Psoas muscle (tissue), 7 donors: ENCODE measurements at regions not wholly inside any gene's neighbourhood (a gene's known extent, or its start where the extent isn't known, plus 50 kb on each side); places are given as distances from the start of the nearest gene placed in this dataset.

ENCODE experiments used
- ATAC-seq, 4 donors: fragments of 200-7000 bp; cut with Tn5 transposase; one replicate each; pipeline ENCODE4 v1.9.1; 2020; ENCODE audit warnings: moderate library complexity in 3 of 4, mild to moderate bottlenecking in 2 of 4
- DNase-seq, 2 donors: peaks; one replicate each; pipeline ENCODE4 v3.0.0-alpha.2; 2020
- H3K27ac ChIP-seq: fragments of 200-600 bp; one replicate; pipeline ENCODE4 v1.8.0; 2022
- H3K27me3 ChIP-seq, 3 donors: fragments of 200-600 bp in 1 of 3; one replicate each; pipeline versions ENCODE4 v1.6.1 to v1.8.0; 2013 to 2022; ENCODE audit warnings: low read length in 2 of 3, mild to moderate bottlenecking in 2 of 3, moderate library complexity in 1 of 3; ENCODE audit not compliant: insufficient read depth in 3 of 3
- H3K36me3 ChIP-seq, 2 donors: fragments of 200-600 bp in 1 of 2; one replicate each; pipeline versions ENCODE4 v1.6.1 to v1.8.0; 2013 to 2022; ENCODE audit warnings: low read depth in 1 of 2, mild to moderate bottlenecking in 1 of 2, moderate library complexity in 1 of 2; ENCODE audit not compliant: insufficient read depth in 1 of 2
- H3K4me1 ChIP-seq: fragments of 200-600 bp; one replicate; pipeline ENCODE4 v1.8.0; 2022
- H3K4me3 ChIP-seq: fragments of 200-600 bp; one replicate; pipeline ENCODE4 v1.8.0; 2022; ENCODE audit warnings: mild to moderate bottlenecking
- H3K9me3 ChIP-seq: fragments of 200-600 bp; one replicate; pipeline ENCODE4 v1.8.0; 2022
- CTCF ChIP-seq: fragments of 200-600 bp; IDR thresholded peaks from one replicate; pipeline ENCODE4 v1.8.0; 2022; ENCODE audit warnings: antibody characterized with exemption
- WGBS, 3 donors: extraction: QIAGEN DNeasy Blood & Tissue Kit; methylation state at CpG; one replicate each; pipeline versions ENCODE4 v1.1.6 to v1.1.7; 2013; 5-methylcytosine and 5-hydroxymethylcytosine counted together
- intact Hi-C, 2 donors: fragments of 100-400 bp; cut with DNase I; formaldehyde crosslinking; loops; one replicate each; pipeline versions ENCODE4 v1.11.0 to v1.14.2; 2022
- donor health status: healthy with polysubstance abuse.
- donor health status: DM: no; HTN: no; CAD: no; lungs with moderate emphysema.
- donor health status: Bipolar disorder and iron deficiency.
- donor health status: healthy.
- donor health status: DM: yes; HTN: yes; CAD: no.
- donor health status: DM: no; HTN: no; CAD: no.
- donor health status: DM: yes; HTN: yes; CAD: no.

GRCh38 chr14:44170101-44170500 lies 337.0 kb downstream of the FSCB start:
- Histone ChIP-seq H3K27ac (no peak overlapping the region), H3K9me3 (peaks cover 5% of the 10 kb centered on the region), H3K4me3 (no peak overlapping the region), H3K27me3 (no peaks in the 10 kb centered on the region), H3K36me3 (no peaks in the 10 kb centered on the region), H3K4me1 (no peaks in the 10 kb centered on the region)
- no peak for TF ChIP-seq CTCF
- no peak for DNase-seq
- intact Hi-C loops = no loop called here
- ATAC-seq = no peak
- 63 to 69% (median 68%) methylated on average over 6 of the region's 6 CpGs for WGBS, 3 donors

- Histone ChIP-seq H3K27ac (no peak overlapping the region), H3K27me3 (no peaks in the 10 kb centered on the region), H3K4me1 (no peaks in the 10 kb centered on the region), H3K4me3 (no peak overlapping the region), H3K36me3 (no peaks in the 10 kb centered on the region), H3K9me3 (no peaks in the 10 kb centered on the region)
- ATAC-seq (no peak), DNase-seq (no peak)
- intact Hi-C loops = no loop called here
- TF ChIP-seq CTCF = no peak
Measured at GRCh38 chr14:44168566-44168965, 338.5 kb downstream of the FSCB start.

GRCh38 chr14:44166611-44167010 lies 340.5 kb downstream of the FSCB start:
- no peak for TF ChIP-seq CTCF
- Histone ChIP-seq H3K36me3 (no peaks in the 10 kb centered on the region), H3K4me1 (no peaks in the 10 kb centered on the region), H3K4me3 (no peak overlapping the region), H3K9me3 (no peaks in the 10 kb centered on the region), H3K27ac (no peak overlapping the region), H3K27me3 (no peaks in the 10 kb centered on the region)
- intact Hi-C loops = no loop called here
- WGBS, 3 donors = 75 to 88% (median 79%) methylated on average over 2 of the region's 2 CpGs
- ATAC-seq = no peak
- DNase-seq = no peak

GRCh38 chr14:44165936-44166335 lies 341.1 kb downstream of the FSCB start:
- no peak for TF ChIP-seq CTCF
- Histone ChIP-seq H3K4me1 (no peaks in the 10 kb centered on the region), H3K27ac (no peak overlapping the region), H3K27me3 (no peaks in the 10 kb centered on the region), H3K4me3 (no peak overlapping the region), H3K9me3 (no peaks in the 10 kb centered on the region), H3K36me3 (no peaks in the 10 kb centered on the region)
- DNase-seq (no peak), ATAC-seq (no peak)
- intact Hi-C loops = no loop called here
- 37 to 45% (median 43%) methylated on average over 3 of the region's 3 CpGs for WGBS, 3 donors

- TF ChIP-seq CTCF = no peak
- Histone ChIP-seq H3K27me3 (no peaks in the 10 kb centered on the region), H3K4me1 (no peaks in the 10 kb centered on the region), H3K4me3 (no peak overlapping the region), H3K9me3 (no peaks in the 10 kb centered on the region), H3K27ac (no peak overlapping the region), H3K36me3 (no peaks in the 10 kb centered on the region)
- DNase-seq (no peak), ATAC-seq (no peak)
- WGBS, 3 donors = 3 to 18% (median 4%) methylated on average over 1 of the region's 1 CpG
- intact Hi-C loops = no loop called here
Measured at GRCh38 chr14:44165286-44165685, 341.8 kb downstream of the FSCB start.
